WERI-Rb-1 (cell line): ENCODE measurements at regions not wholly inside any gene's neighbourhood (a gene's known extent, or its start where the extent isn't known, plus 50 kb on each side); places are given as distances from the start of the nearest gene placed in this dataset.

Experiments used
- DNase-seq: peaks from one replicate; pipeline ENCODE4 v3.0.0-alpha.2; 2020
- H3K27ac ChIP-seq: fragments of 250-450 bp; sonication (Bioruptor Pico); 2 replicates; pipeline ENCODE4 v1.5.1; 2020; ENCODE audit warnings: mild to moderate bottlenecking, moderate library complexity
- H3K27me3 ChIP-seq: fragments of 250-450 bp; sonication (Bioruptor Pico); 2 replicates; pipeline ENCODE4 v1.5.1; 2021; ENCODE audit warnings: mild to moderate bottlenecking, low read depth, moderate library complexity; ENCODE audit not compliant: insufficient read depth, severe bottlenecking
- H3K36me3 ChIP-seq: fragments of 250-450 bp; sonication (Bioruptor Pico); 2 replicates; pipeline ENCODE4 v1.5.1; 2020; ENCODE audit warnings: mild to moderate bottlenecking, moderate library complexity
- H3K4me3 ChIP-seq: 2 replicates; pipeline ENCODE4 v1.5.1; 2011; ENCODE audit warnings: low read depth, mild to moderate bottlenecking, control low read depth, low read length
- H3K9me3 ChIP-seq: fragments of 250-450 bp; sonication (Bioruptor Pico); 2 replicates; pipeline ENCODE4 v1.5.1; 2021; ENCODE audit warnings: mild to moderate bottlenecking, moderate library complexity; ENCODE audit not compliant: severe bottlenecking
- TF ChIP-seq, protein P1 (sequence below): IDR thresholded peaks from 2 replicates; pipeline ENCODE4 v1.5.1; 2011; ENCODE audit warnings: low read depth, mild to moderate bottlenecking, control low read depth, inconsistent platforms, low read length

DNA sequence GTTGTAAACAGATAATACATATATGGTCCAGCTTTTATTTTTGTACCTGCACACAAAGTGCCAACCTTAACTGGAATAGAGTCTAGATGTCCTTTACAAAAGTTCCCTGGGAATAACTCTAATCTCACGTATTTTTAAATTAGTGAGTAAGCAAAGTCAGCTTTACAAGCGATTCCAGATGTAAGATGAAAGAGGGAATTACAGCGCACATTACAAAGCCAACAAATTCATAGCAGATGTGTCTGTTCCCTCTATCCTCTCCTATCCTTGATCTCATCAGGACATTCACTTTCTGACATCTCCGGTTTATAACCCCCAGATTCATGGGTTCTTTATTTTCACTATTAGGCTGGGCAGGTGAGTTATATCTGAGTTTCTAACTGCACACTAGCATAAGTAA lies 406.8 kb upstream of the ZNF385D start:
- H3K9me3 ChIP-seq, result no peaks in the 10 kb centered on the region
- no peak for DNase-seq
- H3K27me3 ChIP-seq, result no peaks in the 10 kb centered on the region
- TF ChIP-seq, protein P1, sequence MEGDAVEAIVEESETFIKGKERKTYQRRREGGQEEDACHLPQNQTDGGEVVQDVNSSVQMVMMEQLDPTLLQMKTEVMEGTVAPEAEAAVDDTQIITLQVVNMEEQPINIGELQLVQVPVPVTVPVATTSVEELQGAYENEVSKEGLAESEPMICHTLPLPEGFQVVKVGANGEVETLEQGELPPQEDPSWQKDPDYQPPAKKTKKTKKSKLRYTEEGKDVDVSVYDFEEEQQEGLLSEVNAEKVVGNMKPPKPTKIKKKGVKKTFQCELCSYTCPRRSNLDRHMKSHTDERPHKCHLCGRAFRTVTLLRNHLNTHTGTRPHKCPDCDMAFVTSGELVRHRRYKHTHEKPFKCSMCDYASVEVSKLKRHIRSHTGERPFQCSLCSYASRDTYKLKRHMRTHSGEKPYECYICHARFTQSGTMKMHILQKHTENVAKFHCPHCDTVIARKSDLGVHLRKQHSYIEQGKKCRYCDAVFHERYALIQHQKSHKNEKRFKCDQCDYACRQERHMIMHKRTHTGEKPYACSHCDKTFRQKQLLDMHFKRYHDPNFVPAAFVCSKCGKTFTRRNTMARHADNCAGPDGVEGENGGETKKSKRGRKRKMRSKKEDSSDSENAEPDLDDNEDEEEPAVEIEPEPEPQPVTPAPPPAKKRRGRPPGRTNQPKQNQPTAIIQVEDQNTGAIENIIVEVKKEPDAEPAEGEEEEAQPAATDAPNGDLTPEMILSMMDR, result no peak
- no peak overlapping the region for H3K27ac ChIP-seq
- H3K36me3 ChIP-seq, result no peaks in the 10 kb centered on the region
- no peak overlapping the region for H3K4me3 ChIP-seq

DNA sequence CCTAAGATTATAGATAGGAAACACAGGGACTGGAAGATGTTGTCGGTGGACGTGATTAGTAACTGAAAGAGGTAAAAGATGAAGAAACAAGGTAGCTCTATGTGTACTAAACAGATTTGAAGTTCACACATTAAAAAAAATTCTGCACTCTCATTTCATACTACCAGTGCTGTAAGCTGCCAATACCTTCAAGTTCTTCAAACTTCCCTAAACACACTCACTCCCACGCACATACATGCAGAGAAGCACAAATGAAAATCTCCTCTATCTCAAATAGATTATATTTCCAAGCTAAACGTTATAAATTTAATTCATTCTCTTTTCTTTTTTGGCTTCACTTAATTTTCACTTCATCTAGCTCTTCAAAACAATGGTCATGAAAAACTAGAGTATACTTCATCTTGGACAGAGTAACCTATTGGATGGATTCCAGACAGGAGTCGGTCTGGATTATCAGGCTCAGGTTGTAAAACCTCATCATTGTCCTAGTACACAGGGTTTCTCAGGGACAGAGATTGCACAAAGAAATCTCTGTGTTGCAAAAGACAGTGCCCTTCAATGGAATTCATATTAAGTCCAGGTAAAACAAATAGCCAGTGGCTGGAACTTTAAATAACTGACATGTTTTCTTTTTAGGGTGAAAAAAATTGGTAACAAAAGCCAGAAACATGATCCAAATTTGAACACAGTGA lies 408.1 kb upstream of the ZNF385D start:
- no peaks in the 10 kb centered on the region for H3K36me3 ChIP-seq
- no peak overlapping the region for H3K27ac ChIP-seq
- H3K4me3 ChIP-seq, result no peak overlapping the region
- H3K9me3 ChIP-seq, result no peaks in the 10 kb centered on the region
- H3K27me3 ChIP-seq, result no peaks in the 10 kb centered on the region
- no peak for DNase-seq
- TF ChIP-seq, protein P1, result no peak

DNA sequence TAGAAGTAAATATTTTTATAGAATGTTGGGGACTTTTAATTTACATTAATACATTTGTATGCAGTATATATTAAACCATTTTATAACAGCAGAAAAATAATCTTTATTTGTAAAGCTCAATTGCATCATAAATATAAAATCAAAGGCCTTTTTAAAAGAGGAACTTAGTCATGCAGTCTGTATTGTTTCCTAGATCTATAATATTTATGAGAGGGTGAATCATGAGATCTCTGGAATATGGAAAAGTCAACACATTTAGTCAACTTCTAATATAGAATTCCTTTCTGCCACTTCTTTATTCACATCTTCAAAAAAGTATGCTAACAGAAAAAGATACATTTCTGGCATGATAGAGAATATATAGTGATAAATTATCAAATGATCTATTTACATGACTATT lies 410.3 kb upstream of the ZNF385D start:
- Histone ChIP-seq H3K4me3 (no peak overlapping the region), H3K27me3 (no peaks in the 10 kb centered on the region), H3K9me3 (no peaks in the 10 kb centered on the region), H3K27ac (no peak overlapping the region), H3K36me3 (no peaks in the 10 kb centered on the region)
- TF ChIP-seq, protein P1, result no peak
- no peak for DNase-seq

DNA sequence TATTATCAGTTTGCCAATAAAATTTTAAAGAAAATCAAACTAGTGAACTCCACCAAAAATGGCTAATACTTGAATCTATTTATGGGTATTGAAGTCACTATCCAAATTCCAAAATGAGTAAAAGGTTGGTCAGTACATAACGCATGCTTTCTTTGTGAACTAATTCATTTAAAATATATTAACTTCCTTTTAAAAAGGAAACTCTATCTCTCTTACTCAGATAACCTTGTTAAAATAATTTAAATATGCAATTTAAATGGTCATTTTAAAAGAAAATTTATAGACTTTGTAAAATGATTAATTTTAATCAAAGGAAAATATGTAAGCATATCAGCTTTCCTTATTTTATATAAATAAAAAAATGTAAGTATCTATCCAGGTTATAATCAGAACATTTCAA lies 419.4 kb upstream of the ZNF385D start:
- TF ChIP-seq, protein P1, result no peak
- Histone ChIP-seq H3K9me3 (no peaks in the 10 kb centered on the region), H3K27ac (no peak overlapping the region), H3K4me3 (no peak overlapping the region), H3K27me3 (no peaks in the 10 kb centered on the region), H3K36me3 (no peaks in the 10 kb centered on the region)
- DNase-seq, result no peak

DNA sequence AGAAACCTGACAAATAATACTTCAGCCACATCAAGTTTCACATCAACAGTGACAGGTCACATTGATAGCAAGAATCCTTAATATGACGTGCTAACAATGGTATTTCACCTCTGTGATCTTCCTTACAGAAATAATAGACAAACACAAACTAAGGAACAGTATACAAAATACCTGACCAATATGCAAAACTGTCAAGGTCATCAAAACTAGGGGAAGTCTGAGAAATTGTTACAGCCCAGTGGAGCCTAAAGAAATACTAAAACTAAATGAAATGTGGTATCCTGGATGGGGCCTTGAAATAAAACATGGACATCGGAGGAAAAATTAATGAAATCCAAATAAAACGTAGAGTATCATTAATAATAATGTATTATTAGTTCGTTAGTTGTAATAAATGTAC lies 422.0 kb upstream of the ZNF385D start:
- Histone ChIP-seq H3K36me3 (no peaks in the 10 kb centered on the region), H3K9me3 (no peaks in the 10 kb centered on the region), H3K27me3 (no peaks in the 10 kb centered on the region), H3K4me3 (no peak overlapping the region), H3K27ac (no peak overlapping the region)
- no peak for DNase-seq
- TF ChIP-seq, protein P1, result no peak

DNA sequence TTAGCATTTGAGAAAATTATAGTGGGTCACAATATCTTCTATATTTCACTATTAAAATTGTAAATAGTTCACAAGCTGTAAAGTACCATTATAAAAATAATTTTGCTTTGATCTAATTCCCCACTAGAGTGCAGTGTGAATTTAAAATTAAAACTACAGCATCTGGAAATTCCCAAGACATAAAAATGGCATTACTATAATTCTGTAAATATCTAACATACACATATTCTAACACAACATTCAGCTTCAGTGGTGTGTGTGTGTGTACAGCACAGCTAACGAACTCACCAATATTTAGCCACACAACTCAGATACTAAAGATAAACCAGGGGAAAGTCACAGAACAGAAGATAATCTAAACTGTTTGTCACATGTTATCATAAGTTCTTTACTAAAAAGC lies 424.9 kb upstream of the ZNF385D start:
- Histone ChIP-seq H3K27ac (no peak overlapping the region), H3K27me3 (no peaks in the 10 kb centered on the region), H3K36me3 (no peaks in the 10 kb centered on the region), H3K9me3 (no peaks in the 10 kb centered on the region), H3K4me3 (no peak overlapping the region)
- TF ChIP-seq, protein P1, result no peak
- DNase-seq, result no peak
